HFFc6 (cell line): ENCODE measurements at regions not wholly inside any gene's neighbourhood (a gene's known extent, or its start where the extent isn't known, plus 50 kb on each side); places are given as distances from the start of the nearest gene placed in this dataset.
"Not testable (repeated sequence)": the region's sequence is repeated elsewhere in the genome, so short reads cannot be mapped to it uniquely, and the experiment has no call there.

Source experiments
- DNase-seq: peaks from one replicate; pipeline ENCODE4 v3.0.0-alpha.2; 2018
- H3K27ac Mint-ChIP-seq: 2 replicates; pipeline ENCODE4 v1.8.0; 2020; ENCODE audit warnings: mild to moderate bottlenecking, mixed read lengths
- H3K27me3 Mint-ChIP-seq: 2 replicates; pipeline ENCODE4 v1.8.0; 2021; ENCODE audit warnings: mild to moderate bottlenecking, moderate library complexity, mixed read lengths; ENCODE audit not compliant: insufficient read depth
- H3K36me3 Mint-ChIP-seq: 2 replicates; pipeline ENCODE4 v1.8.0; 2021; ENCODE audit warnings: low read depth, mixed read lengths
- H3K4me1 Mint-ChIP-seq: 2 replicates; pipeline ENCODE4 v1.8.0; 2020; ENCODE audit warnings: low read depth, mixed read lengths
- H3K4me3 Mint-ChIP-seq: 2 replicates; pipeline ENCODE4 v1.8.0; 2020; ENCODE audit warnings: mild to moderate bottlenecking, moderate library complexity, mixed read lengths
- H3K9me3 Mint-ChIP-seq: 2 replicates; pipeline ENCODE4 v1.8.0; 2020; ENCODE audit warnings: mild to moderate bottlenecking, mixed read lengths
- TF ChIP-seq, protein P1 (sequence below): fragments of 200-600 bp; sonication (generic); IDR thresholded peaks from 2 replicates; pipeline ENCODE4 v1.5.0; 2021; ENCODE audit warnings: antibody characterized with exemption, mild to moderate bottlenecking

DNA sequence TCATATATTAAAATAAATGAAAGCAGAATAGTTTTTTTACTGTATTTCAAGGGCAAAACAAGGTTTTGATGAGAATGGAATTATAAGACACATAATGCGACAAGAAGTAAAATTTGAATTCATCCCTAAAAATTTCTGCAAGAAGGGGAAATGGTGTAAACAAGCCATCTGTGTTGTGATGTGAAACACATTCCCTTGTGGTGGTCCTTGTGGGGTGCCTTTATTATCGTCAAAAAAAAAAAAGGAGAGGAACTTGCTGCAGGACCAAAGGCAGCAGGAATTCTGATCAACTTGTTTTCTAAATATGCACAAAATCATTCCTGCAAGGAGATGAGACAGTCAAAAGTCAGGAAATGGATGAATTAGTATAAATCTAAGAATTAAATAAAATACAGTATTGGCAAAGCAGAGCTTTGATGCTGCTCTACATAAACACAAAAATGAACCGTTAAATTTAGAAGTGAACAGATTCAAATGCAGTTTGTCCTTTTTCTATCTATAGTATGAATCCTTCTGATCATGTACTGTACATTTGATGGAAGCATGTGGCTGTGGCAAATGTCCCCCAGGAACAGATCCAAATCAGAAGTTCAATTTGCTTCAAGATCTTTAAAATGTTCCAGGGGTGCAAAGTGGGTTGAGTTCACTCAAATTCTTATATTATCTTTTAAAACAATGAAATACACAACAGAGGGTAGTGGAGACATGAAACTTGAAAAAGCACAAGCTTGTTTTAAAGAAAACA lies 818.8 kb downstream of the PLCL1 start:
- no peaks in the 10 kb centered on the region for H3K27me3 Mint-ChIP-seq
- no peak for DNase-seq
- TF ChIP-seq, protein P1, sequence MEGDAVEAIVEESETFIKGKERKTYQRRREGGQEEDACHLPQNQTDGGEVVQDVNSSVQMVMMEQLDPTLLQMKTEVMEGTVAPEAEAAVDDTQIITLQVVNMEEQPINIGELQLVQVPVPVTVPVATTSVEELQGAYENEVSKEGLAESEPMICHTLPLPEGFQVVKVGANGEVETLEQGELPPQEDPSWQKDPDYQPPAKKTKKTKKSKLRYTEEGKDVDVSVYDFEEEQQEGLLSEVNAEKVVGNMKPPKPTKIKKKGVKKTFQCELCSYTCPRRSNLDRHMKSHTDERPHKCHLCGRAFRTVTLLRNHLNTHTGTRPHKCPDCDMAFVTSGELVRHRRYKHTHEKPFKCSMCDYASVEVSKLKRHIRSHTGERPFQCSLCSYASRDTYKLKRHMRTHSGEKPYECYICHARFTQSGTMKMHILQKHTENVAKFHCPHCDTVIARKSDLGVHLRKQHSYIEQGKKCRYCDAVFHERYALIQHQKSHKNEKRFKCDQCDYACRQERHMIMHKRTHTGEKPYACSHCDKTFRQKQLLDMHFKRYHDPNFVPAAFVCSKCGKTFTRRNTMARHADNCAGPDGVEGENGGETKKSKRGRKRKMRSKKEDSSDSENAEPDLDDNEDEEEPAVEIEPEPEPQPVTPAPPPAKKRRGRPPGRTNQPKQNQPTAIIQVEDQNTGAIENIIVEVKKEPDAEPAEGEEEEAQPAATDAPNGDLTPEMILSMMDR, result no peak
- H3K9me3 Mint-ChIP-seq, result peaks cover 20% of the 10 kb centered on the region
- H3K4me1 Mint-ChIP-seq, result no peaks in the 10 kb centered on the region
- H3K4me3 Mint-ChIP-seq, result no peak overlapping the region
- no peak overlapping the region for H3K27ac Mint-ChIP-seq
- H3K36me3 Mint-ChIP-seq, result 0 out of 2 replicates have a peak, but pooled peaks cover 7% of the 10 kb centered on the region

DNA sequence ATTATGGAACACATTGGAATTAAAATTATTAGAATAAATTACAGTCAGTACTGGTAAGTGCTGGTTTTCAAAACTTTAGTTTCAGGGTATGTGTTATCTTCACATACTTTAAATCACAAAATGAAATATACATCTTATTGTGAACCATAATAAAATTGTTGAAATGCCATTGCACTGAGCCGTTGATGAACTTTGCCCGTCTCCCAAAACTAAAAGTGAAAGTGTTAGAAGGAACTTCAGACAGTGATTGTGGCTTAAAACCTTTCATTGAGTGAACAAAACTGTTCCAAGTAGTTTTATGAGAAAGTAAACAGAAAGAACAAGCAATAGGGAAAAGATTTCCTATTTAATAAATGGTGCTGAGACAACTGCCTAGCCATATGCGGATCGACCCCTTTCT lies 811.6 kb downstream of the PLCL1 start:
- no peak overlapping the region for H3K27ac Mint-ChIP-seq
- TF ChIP-seq, protein P1, result no peak
- no peaks in the 10 kb centered on the region for H3K27me3 Mint-ChIP-seq

DNA sequence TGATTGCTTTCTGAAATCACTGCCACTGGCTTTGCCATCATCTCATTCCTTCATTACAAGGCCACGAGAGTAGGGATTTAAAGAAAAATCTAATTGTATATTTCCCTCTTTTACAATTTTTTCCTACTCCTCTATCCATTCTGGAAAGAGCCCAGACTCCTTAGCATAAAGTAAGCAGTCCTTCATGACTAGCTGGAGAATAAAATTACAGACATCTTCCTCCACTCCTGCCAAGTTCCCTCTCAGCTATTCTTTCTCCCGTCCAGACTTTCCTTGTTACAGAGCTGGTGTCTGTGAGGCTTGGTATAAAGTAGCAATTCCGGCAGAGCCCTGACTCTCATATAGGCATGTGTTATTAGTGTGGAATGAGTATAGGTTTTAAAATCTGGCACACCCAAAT lies 806.8 kb downstream of the PLCL1 start:
- Mint-ChIP-seq H3K4me1 (no peaks in the 10 kb centered on the region), H3K27me3 (no peaks in the 10 kb centered on the region)

More for the DNA sequence above, 811.6 kb downstream of the PLCL1 start:
- H3K4me1 Mint-ChIP-seq, result no peaks in the 10 kb centered on the region
- DNase-seq, result no peak
- H3K36me3 Mint-ChIP-seq, result peaks cover 7% of the 10 kb centered on the region; the same call in 1 of the 2 replicates
- H3K4me3 Mint-ChIP-seq, result no peak overlapping the region
- H3K9me3 Mint-ChIP-seq, result peaks cover 26% of the 10 kb centered on the region

DNA sequence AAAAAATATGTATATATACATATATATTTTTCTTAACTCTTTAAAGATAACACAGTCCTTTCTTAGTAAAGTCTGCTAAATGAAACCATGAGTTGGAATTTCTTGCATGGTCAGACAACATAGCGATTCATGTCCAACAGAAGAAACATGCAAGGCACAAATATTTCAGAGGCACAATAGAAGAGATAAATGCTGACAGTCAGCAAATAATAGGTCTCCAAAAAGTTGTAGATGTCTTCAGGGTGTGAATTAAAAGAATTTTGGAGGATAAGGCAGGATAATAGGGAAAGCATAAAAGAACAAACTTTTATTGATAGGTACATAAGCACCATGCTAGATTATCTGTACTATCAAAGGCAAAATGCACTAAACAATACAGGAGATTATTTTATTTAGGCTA lies 800.2 kb downstream of the PLCL1 start:
- TF ChIP-seq, protein P1, result no peak
- no peak for DNase-seq
- Mint-ChIP-seq H3K4me1 (no peaks in the 10 kb centered on the region), H3K9me3 (peaks cover 21% of the 10 kb centered on the region), H3K27me3 (no peaks in the 10 kb centered on the region), H3K36me3 (no peaks in the 10 kb centered on the region), H3K27ac (no peak overlapping the region), H3K4me3 (no peak overlapping the region)

More for the DNA sequence above, 806.8 kb downstream of the PLCL1 start:
- peaks cover 29% of the 10 kb centered on the region for H3K9me3 Mint-ChIP-seq
- no peaks in the 10 kb centered on the region; the same call in 1 of the 2 replicates for H3K36me3 Mint-ChIP-seq
- no peak for DNase-seq
- H3K4me3 Mint-ChIP-seq, result no peak overlapping the region
- H3K27ac Mint-ChIP-seq, result no peak overlapping the region
- TF ChIP-seq, protein P1, result no peak

DNA sequence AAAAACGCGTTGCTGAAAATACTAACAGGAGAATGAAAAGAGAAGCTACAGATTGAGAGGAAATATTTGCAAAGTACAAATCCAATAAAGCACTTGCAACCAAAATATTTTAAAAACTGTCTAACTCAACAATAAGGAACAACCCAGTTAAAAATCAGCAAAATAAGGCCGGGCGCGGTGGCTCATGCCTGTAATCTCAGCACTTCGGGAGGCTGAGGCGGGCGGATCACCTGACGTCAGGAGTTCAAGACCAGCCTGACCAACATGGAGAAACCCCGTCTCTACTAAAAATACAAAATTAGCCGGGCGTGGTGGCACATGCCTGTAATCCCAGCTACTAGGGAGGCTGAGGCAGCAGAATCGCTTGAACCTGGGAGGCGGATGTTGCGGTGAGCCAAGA lies 798.6 kb downstream of the PLCL1 start:
- H3K36me3 Mint-ChIP-seq, H3K27me3 Mint-ChIP-seq, H3K27ac Mint-ChIP-seq, H3K4me3 Mint-ChIP-seq, H3K4me1 Mint-ChIP-seq, DNase-seq: not testable (repeated sequence)
- H3K9me3 Mint-ChIP-seq, result peaks cover 26% of the 10 kb centered on the region

DNA sequence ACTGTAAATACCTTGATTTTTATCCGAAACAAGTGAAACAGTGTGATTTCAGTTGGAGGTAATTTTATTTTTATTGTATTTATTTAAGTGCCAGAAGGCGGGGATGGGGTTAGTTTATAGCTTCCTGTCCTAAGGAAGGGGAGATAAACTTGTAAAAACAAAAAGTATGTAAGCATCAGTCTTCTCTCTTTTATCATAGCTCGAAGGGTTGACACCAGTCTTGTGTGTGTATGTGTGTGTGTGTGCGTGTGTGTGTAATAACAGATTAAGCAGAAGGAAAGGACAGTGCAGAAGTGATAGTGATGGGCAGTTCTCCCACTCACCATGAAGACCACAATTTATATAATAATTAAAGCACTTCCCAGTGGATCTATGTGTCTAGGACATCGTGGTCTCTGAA lies 793.3 kb downstream of the PLCL1 start:
- H3K4me3 Mint-ChIP-seq, result no peak overlapping the region

More for the DNA sequence above, 793.3 kb downstream of the PLCL1 start:
- TF ChIP-seq, protein P1, result no peak
- peaks cover 26% of the 10 kb centered on the region for H3K9me3 Mint-ChIP-seq
- H3K27ac Mint-ChIP-seq, result no peak overlapping the region
- H3K36me3 Mint-ChIP-seq, result no peaks in the 10 kb centered on the region
- no peak for DNase-seq
- H3K27me3 Mint-ChIP-seq, result no peaks in the 10 kb centered on the region
- no peaks in the 10 kb centered on the region for H3K4me1 Mint-ChIP-seq
